ENCODE measurements at regions not wholly inside any gene's neighbourhood (a gene's known extent, or its start where the extent isn't known, plus 50 kb on each side); places are given as distances from the start of the nearest gene placed in this dataset.
A peak's percentile ranks its signal among the peaks of the same experiment; 100 is the strongest.

DNA sequence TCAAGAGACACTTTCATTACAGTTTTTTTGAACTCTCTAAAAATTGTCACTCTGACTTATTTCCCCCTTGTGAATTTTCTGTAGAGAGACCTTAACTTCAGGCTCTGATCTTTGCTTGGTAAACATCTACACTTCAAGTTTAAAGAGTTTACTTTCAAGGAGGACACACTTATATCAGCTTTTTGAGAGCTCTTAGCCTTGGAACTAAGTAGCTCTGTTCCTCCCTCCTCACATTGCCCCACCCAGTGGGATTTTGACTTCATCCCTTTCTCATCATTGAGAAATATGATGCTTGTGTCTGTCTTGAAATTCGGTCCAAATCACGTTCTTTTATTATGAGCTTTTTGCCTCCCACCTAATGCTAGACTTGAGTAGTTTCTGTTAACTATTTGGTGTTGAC is 433.4 kb upstream of the MEIS1 start:
- H3K27ac ChIP-seq (ENCODE audit: low read depth, low read length), result no peak overlapping the region
- H3K79me2 ChIP-seq (ENCODE audit: insufficient read depth, low read length), result no peaks in the 10 kb centered on the region

DNA sequence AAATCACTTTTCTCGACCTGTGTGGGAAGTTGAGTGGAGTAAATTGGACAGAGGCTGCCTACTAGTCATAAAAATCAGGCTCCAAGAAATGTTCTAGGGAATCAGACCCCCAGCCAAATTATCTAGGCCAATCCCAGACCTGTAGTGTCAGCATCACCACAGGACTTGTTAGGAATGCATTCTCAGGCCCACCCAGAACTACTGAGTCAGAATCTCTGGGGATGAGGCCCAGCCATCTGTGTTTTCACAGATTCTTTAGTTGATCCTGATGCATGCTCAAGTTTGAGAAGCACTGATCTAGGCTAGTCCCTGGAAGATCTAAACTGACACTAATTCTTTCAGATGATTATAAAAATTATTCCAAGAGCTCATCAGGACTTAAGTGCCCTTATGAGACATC is 434.0 kb upstream of the MEIS1 start:
- Histone ChIP-seq H2AFZ (ENCODE audit: low read length) (no peak overlapping the region), H4K20me1 (ENCODE audit: insufficient read depth, low read length) (no peaks in the 10 kb centered on the region), H3K36me3 (ENCODE audit: insufficient read depth, low read length) (no peaks in the 10 kb centered on the region), H3K4me3 (ENCODE audit: insufficient read depth, low read length) (no peak overlapping the region), H3K4me2 (ENCODE audit: insufficient read depth, low read length) (no peak overlapping the region), H3K79me2 (ENCODE audit: insufficient read depth, low read length) (no peaks in the 10 kb centered on the region), H3K9me3 (ENCODE audit: low read depth, low read length) (no peaks in the 10 kb centered on the region), H3K4me1 (ENCODE audit: insufficient read depth, low read length) (no peaks in the 10 kb centered on the region), H3K27ac (ENCODE audit: low read depth, low read length) (no peak overlapping the region), H3K27me3 (ENCODE audit: insufficient read depth, low read length) (no peaks in the 10 kb centered on the region)
- DNase-seq (ENCODE audit: insufficient read length, low spot score, missing footprints), result no peak
- TF ChIP-seq, protein P1, sequence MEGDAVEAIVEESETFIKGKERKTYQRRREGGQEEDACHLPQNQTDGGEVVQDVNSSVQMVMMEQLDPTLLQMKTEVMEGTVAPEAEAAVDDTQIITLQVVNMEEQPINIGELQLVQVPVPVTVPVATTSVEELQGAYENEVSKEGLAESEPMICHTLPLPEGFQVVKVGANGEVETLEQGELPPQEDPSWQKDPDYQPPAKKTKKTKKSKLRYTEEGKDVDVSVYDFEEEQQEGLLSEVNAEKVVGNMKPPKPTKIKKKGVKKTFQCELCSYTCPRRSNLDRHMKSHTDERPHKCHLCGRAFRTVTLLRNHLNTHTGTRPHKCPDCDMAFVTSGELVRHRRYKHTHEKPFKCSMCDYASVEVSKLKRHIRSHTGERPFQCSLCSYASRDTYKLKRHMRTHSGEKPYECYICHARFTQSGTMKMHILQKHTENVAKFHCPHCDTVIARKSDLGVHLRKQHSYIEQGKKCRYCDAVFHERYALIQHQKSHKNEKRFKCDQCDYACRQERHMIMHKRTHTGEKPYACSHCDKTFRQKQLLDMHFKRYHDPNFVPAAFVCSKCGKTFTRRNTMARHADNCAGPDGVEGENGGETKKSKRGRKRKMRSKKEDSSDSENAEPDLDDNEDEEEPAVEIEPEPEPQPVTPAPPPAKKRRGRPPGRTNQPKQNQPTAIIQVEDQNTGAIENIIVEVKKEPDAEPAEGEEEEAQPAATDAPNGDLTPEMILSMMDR (IDR thresholded peaks at IDR 0.05; ENCODE audit: extremely low read depth, low read depth, low read length), result no peak

More for the DNA sequence above, 433.4 kb upstream of the MEIS1 start:
- H3K4me3 ChIP-seq (ENCODE audit: insufficient read depth, low read length), result no peak overlapping the region
- no peaks in the 10 kb centered on the region for H3K9me3 ChIP-seq (ENCODE audit: low read depth, low read length)
- DNase-seq (ENCODE audit: insufficient read length, low spot score, missing footprints), result peak; percentile 4
- H4K20me1 ChIP-seq (ENCODE audit: insufficient read depth, low read length), result no peaks in the 10 kb centered on the region
- H3K36me3 ChIP-seq (ENCODE audit: insufficient read depth, low read length), result no peaks in the 10 kb centered on the region
- no peak overlapping the region for H3K4me2 ChIP-seq (ENCODE audit: insufficient read depth, low read length)
- H2AFZ ChIP-seq (ENCODE audit: low read length), result no peak overlapping the region
- no peaks in the 10 kb centered on the region for H3K27me3 ChIP-seq (ENCODE audit: insufficient read depth, low read length)
- TF ChIP-seq, protein P1 (IDR thresholded peaks at IDR 0.05; ENCODE audit: extremely low read depth, low read depth, low read length), result no peak
- H3K4me1 ChIP-seq (ENCODE audit: insufficient read depth, low read length), result no peaks in the 10 kb centered on the region

DNA sequence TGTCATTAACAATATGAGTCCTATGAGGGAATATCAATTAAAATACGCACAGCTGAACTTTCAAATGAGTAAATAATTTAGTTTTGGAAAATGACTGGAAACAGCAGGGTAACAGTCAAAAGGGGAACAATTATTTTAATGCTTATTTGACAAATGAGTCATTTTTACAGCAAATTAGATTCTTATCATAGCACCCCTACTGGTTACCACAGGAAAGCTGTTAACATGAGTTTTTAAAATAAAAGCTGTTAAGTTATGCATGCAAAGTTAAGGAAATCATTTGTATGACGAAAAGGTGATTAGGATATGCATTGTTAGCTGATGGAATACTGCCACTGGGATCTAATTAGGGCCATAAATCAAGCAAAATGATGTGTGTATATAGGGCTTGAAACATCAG is 435.1 kb upstream of the MEIS1 start:
- Histone ChIP-seq H3K4me1 (ENCODE audit: insufficient read depth, low read length) (no peaks in the 10 kb centered on the region), H3K36me3 (ENCODE audit: insufficient read depth, low read length) (no peaks in the 10 kb centered on the region), H3K27ac (ENCODE audit: low read depth, low read length) (no peak overlapping the region), H3K27me3 (ENCODE audit: insufficient read depth, low read length) (no peaks in the 10 kb centered on the region), H3K9me3 (ENCODE audit: low read depth, low read length) (no peaks in the 10 kb centered on the region), H4K20me1 (ENCODE audit: insufficient read depth, low read length) (no peaks in the 10 kb centered on the region), H3K4me2 (ENCODE audit: insufficient read depth, low read length) (no peak overlapping the region), H2AFZ (ENCODE audit: low read length) (no peak overlapping the region), H3K4me3 (ENCODE audit: insufficient read depth, low read length) (no peak overlapping the region), H3K79me2 (ENCODE audit: insufficient read depth, low read length) (no peaks in the 10 kb centered on the region)
- no peak for DNase-seq (ENCODE audit: insufficient read length, low spot score, missing footprints)
- TF ChIP-seq, protein P1 (IDR thresholded peaks at IDR 0.05; ENCODE audit: extremely low read depth, low read depth, low read length), result no peak

DNA sequence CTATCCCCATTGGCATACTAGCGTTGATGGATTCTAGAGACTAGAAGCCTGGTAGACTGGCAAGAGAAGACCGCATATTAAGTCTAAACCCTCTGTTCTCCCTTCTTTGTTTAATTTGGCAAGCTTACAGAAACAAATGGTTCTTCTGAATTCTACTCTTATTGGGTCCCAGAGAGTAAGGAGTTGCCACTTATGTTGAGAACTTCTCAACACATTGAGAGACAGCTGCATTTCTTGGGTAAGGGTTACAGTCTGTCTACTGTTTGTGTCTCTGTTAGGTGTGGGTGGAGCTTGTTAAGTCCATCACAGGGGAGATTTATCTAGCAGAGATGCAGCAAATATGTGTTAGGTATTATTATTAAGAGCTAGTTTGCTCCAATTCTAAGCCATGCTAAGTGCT is 435.8 kb upstream of the MEIS1 start:
- H3K4me3 ChIP-seq (ENCODE audit: insufficient read depth, low read length), result no peak overlapping the region
- no peak for DNase-seq (ENCODE audit: insufficient read length, low spot score, missing footprints)
- H3K36me3 ChIP-seq (ENCODE audit: insufficient read depth, low read length), result no peaks in the 10 kb centered on the region
- TF ChIP-seq, protein P1 (IDR thresholded peaks at IDR 0.05; ENCODE audit: extremely low read depth, low read depth, low read length), result no peak
- H3K79me2 ChIP-seq (ENCODE audit: insufficient read depth, low read length), result no peaks in the 10 kb centered on the region
- no peak overlapping the region for H3K4me2 ChIP-seq (ENCODE audit: insufficient read depth, low read length)
- H3K27me3 ChIP-seq (ENCODE audit: insufficient read depth, low read length), result no peaks in the 10 kb centered on the region
- H3K27ac ChIP-seq (ENCODE audit: low read depth, low read length), result no peak overlapping the region
- H3K9me3 ChIP-seq (ENCODE audit: low read depth, low read length), result no peaks in the 10 kb centered on the region
- no peaks in the 10 kb centered on the region for H4K20me1 ChIP-seq (ENCODE audit: insufficient read depth, low read length)
- H3K4me1 ChIP-seq (ENCODE audit: insufficient read depth, low read length), result no peaks in the 10 kb centered on the region
- H2AFZ ChIP-seq (ENCODE audit: low read length), result no peak overlapping the region
